ENCODE measurements at regions not wholly inside any gene's neighbourhood (a gene's known extent, or its start where the extent isn't known, plus 50 kb on each side); places are given as distances from the start of the nearest gene placed in this dataset.

DNA sequence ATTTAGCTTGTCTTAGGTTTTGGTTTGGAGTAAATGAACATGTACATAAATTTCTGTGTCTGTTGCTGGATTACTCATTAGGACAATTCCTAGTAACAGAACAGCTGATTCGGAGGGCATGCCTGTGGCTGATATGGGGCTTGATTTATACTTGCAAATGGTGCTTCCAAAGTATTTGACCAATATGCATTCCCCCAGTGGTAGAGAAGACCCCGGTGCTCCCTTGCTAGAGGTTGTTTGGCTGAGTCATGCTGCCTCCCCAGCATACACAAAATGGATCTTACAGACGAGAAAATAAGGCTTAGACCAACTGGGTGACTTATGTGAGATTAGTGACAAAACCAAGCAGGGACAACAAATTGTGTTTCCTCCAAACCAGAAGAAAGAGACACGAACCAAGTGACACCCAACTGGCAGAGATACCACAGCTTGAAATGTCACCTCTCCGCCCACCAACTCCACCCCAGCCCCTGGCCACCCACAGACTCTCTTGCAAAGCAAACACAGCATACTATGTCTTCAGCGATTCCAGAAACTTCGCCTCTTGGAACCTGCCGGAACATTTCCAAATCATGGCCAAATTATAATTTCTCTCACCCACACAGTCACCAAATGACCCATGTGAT lies 75.9 kb upstream of the ETS2 start:
- TF ChIP-seq, protein P1, sequence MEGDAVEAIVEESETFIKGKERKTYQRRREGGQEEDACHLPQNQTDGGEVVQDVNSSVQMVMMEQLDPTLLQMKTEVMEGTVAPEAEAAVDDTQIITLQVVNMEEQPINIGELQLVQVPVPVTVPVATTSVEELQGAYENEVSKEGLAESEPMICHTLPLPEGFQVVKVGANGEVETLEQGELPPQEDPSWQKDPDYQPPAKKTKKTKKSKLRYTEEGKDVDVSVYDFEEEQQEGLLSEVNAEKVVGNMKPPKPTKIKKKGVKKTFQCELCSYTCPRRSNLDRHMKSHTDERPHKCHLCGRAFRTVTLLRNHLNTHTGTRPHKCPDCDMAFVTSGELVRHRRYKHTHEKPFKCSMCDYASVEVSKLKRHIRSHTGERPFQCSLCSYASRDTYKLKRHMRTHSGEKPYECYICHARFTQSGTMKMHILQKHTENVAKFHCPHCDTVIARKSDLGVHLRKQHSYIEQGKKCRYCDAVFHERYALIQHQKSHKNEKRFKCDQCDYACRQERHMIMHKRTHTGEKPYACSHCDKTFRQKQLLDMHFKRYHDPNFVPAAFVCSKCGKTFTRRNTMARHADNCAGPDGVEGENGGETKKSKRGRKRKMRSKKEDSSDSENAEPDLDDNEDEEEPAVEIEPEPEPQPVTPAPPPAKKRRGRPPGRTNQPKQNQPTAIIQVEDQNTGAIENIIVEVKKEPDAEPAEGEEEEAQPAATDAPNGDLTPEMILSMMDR (conservative IDR thresholded peaks at IDR 0.05): no peak
- TF ChIP-seq EZH2 (IDR thresholded peaks at IDR 0.05; ENCODE audit: low read depth): no peak
